ENCODE measurements at regions not wholly inside any gene's neighbourhood (a gene's known extent, or its start where the extent isn't known, plus 50 kb on each side); places are given as distances from the start of the nearest gene placed in this dataset.

GRCh38 chr10:128377364-128377987, 251.3 kb upstream of the MKI67 start:
- no peak for DNase-seq
- TF ChIP-seq CTCF (IDR thresholded peaks at IDR 0.05), result no peak
- no peak for TF ChIP-seq POLR2A (IDR thresholded peaks at IDR 0.05)
- H3K9me3 ChIP-seq, result no peaks in the 10 kb centered on the region
- WGBS, 2 donors, result 55 to 57% methylated on average over 8 to 9 of the region's 9 CpGs
- no peaks in the 10 kb centered on the region for H3K36me3 ChIP-seq
- H3K27me3 ChIP-seq, result peaks cover 0 to 6% (median 0%) of the 10 kb centered on the region in 4 donors
- H3K4me3 ChIP-seq, result no peak overlapping the region
- intact Hi-C loops (cut with DNase I), result no loop called here
- H3K27ac ChIP-seq, result no peak overlapping the region
- H3K4me1 ChIP-seq, result no peaks in the 10 kb centered on the region

- intact Hi-C loops (cut with DNase I), result no loop called here
- Histone ChIP-seq H3K27me3 (peaks cover 0 to 6% (median 0%) of the 10 kb centered on the region in 4 donors), H3K9me3 (no peaks in the 10 kb centered on the region), H3K4me3 (no peak overlapping the region), H3K27ac (no peak overlapping the region), H3K4me1 (no peaks in the 10 kb centered on the region), H3K36me3 (no peaks in the 10 kb centered on the region)
- no peak for DNase-seq
- no peak for TF ChIP-seq POLR2A (IDR thresholded peaks at IDR 0.05)
- no peak for TF ChIP-seq CTCF (IDR thresholded peaks at IDR 0.05)
- WGBS, 2 donors, result 43 to 57% methylated on average over 3 of the region's 3 CpGs
Measured at GRCh38 chr10:128377988-128378387, 251.8 kb upstream of the MKI67 start.

DNA sequence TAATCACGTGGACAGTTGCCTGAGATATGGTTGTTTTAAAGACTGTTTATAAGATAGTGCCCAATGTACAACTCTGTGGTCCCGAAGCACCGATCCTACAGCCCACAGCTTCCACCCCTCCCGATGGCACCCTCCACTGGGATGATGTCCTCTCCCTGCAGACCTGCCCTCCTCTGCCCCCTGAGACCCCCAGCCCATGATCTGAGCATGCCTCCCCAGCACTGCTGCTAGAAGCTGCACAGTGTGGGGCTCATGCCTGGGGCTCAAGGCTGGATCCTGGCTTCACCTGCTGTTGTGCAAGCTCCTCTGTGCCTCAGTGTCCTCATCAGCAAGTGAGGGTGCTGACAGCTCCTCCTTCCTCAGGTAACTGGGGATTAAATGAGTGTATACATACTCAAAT, 254.7 kb upstream of the MKI67 start:
- Histone ChIP-seq H3K27me3 (no peaks in the 10 kb centered on the region), H3K9me3 (no peaks in the 10 kb centered on the region), H3K27ac (no peak overlapping the region), H3K36me3 (no peaks in the 10 kb centered on the region), H3K4me1 (no peaks in the 10 kb centered on the region), H3K4me3 (no peak overlapping the region)
- intact Hi-C loops (cut with DNase I), result no loop called here
- WGBS, 2 donors, result 64 to 74% methylated on average over 3 of the region's 4 CpGs
- TF ChIP-seq POLR2A (IDR thresholded peaks at IDR 0.05) (no peak), CTCF (IDR thresholded peaks at IDR 0.05) (no peak)
- DNase-seq, result no peak

DNA sequence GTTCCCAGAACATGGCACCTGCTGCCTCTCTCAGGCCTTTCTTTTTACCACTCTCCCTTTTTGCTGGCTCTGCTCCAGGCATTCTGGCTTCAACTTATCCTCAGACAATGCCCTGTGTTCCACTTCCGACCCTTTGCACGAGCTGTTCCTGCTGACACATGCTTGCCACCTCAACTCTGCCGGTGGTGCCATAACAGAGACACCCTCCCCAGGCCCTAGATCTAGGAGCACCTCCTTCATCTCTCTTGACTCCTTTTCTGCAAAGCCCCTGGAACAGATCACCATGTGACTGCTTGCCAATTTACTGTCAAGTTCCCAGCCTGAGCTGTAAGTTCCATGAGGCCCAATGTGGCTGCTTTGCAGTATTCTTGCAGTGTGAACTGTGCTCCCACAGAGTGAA, 256.0 kb upstream of the MKI67 start:
- Histone ChIP-seq H3K27ac (no peak overlapping the region), H3K4me3 (no peak overlapping the region), H3K9me3 (no peaks in the 10 kb centered on the region), H3K27me3 (no peaks in the 10 kb centered on the region), H3K36me3 (no peaks in the 10 kb centered on the region), H3K4me1 (no peaks in the 10 kb centered on the region)
- no peak for DNase-seq
- WGBS, 2 donors, result 29 to 43% methylated on average over 3 of the region's 3 CpGs
- intact Hi-C loops (cut with DNase I), result no loop called here
- no peak for TF ChIP-seq POLR2A (IDR thresholded peaks at IDR 0.05)
- TF ChIP-seq CTCF (IDR thresholded peaks at IDR 0.05), result no peak

DNA sequence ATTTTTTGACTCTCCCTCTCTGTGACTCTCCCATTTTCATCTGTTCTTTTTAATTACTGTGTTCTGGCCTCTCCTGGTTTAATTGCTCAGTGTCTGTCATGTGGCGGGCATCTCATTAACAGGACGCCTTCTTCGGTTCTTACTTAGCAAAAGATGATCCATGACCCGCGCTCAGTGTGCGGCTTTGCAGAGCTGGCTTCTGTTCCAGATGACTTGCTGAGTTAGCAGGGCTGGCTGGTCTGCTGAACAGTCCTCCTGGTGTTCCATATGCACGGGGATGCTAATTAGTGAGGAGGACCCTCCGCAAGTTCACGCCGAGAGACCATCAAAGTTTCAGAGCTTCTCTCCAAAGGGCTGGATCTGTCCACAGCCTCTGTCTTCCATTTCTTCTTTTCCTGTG, 258.6 kb upstream of the MKI67 start:
- H3K27ac ChIP-seq, result no peak overlapping the region
- H3K9me3 ChIP-seq, result peaks cover 0 to 5% (median 0%) of the 10 kb centered on the region in 3 donors
- no peak overlapping the region for H3K4me3 ChIP-seq
- TF ChIP-seq CTCF (IDR thresholded peaks at IDR 0.05) (no peak), POLR2A (IDR thresholded peaks at IDR 0.05) (no peak)
- H3K4me1 ChIP-seq, result no peaks in the 10 kb centered on the region
- WGBS, 2 donors, result 89 to 92% methylated on average over 4 to 10 of the region's 10 CpGs
- intact Hi-C loops (cut with DNase I), result no loop called here
- no peaks in the 10 kb centered on the region for H3K36me3 ChIP-seq
- H3K27me3 ChIP-seq, result peaks cover 0 to 4% (median 0%) of the 10 kb centered on the region in 4 donors
- DNase-seq, result no peak
